K562 (cell line): ENCODE measurements at regions not wholly inside any gene's neighbourhood (a gene's known extent, or its start where the extent isn't known, plus 50 kb on each side); places are given as distances from the start of the nearest gene placed in this dataset.

ENCODE experiments used
- ATAC-seq: fragments of 200-7000 bp; cut with Tn5 transposase; 3 replicates; pipeline ENCODE4 v1.9.1; 2020; ENCODE audit warnings: moderate library complexity
- BruUV-seq: library from RNA; stranded (reverse); fragments of 400-500 nt; replicated peaks from 2 replicates; lab custom pipeline; 2021; lab: Mats Ljungman, UMichigan
- CTCF ChIA-PET: fragments of 300-600 bp; formaldehyde crosslinking; extraction: SDS; loops from one replicate; lab custom pipeline; 2021; ENCODE audit warnings: low intra/inter-chr PET ratio; lab: Yijun Ruan, JAX
- POLR2A ChIA-PET: fragments of 300-600, 350-650 bp; sonication (Branson Sonifier 250); formaldehyde crosslinking; extraction: SDS; loops from one replicate; lab custom pipeline; 2021; ENCODE audit warnings: antibody characterized with exemption, inconsistent platforms; lab: Yijun Ruan, JAX
- DNase-seq, 4 experiments: peaks; one replicate each; pipeline versions ENCODE4 v3.0.0 to v3.0.0-alpha.2; 2011 to 2018; ENCODE audit warnings: low spot score in 3 of 4, mixed read lengths in 3 of 4; ENCODE audit errors: extremely low read depth in 1 of 4
- FAIRE-seq: peaks from 2 replicates; lab custom pipeline; 2011; peaks lifted over from hg19 to GRCh38; lab: Jason Lieb, UNC
- H2AFZ ChIP-seq: 2 replicates; pipeline ENCODE4 v1.6.0; 2011; ENCODE audit warnings: low read depth, low read length, control low read depth, inconsistent platforms
- H3K27ac ChIP-seq: fragments of 200-600 bp; 3 replicates; pipeline ENCODE4 v1.8.0; 2011; ENCODE audit warnings: low read depth, mild to moderate bottlenecking, control low read depth, inconsistent platforms, low read length, moderate library complexity, mixed read lengths; ENCODE audit errors: extremely low read depth
- H3K27me3 ChIP-seq, 2 experiments: fragments of 300-600 bp in 1 of 2; 2 replicates in 1 of 2; 3 replicates in 1 of 2; pipeline versions ENCODE4 v1.6.0 to v1.8.0; 2011; ENCODE audit warnings: inconsistent platforms in 2 of 2, low read length in 2 of 2, mild to moderate bottlenecking in 1 of 2, mixed read lengths in 1 of 2, moderate library complexity in 1 of 2; ENCODE audit not compliant: control insufficient read depth in 2 of 2, insufficient read depth in 2 of 2
- H3K36me3 ChIP-seq: fragments of 300-600 bp; 3 replicates; pipeline ENCODE4 v1.8.0; 2011; ENCODE audit warnings: mild to moderate bottlenecking, low read length, inconsistent platforms; ENCODE audit not compliant: control insufficient read depth, insufficient read depth
- H3K4me1 ChIP-seq, 2 experiments: fragments of 200-600 bp in 1 of 2; replicated peaks in 1 of 2; 2 replicates in 1 of 2; 3 replicates in 1 of 2; pipeline versions ENCODE4 v1.5.1 to v1.8.0; 2011; ENCODE audit warnings: inconsistent platforms in 2 of 2, low read length in 2 of 2, mild to moderate bottlenecking in 1 of 2, mixed read lengths in 1 of 2, moderate library complexity in 1 of 2; ENCODE audit not compliant: control insufficient read depth in 2 of 2, insufficient read depth in 2 of 2
- H3K4me2 ChIP-seq: 2 replicates; pipeline ENCODE4 v1.6.1; 2011; ENCODE audit warnings: low read length, control low read depth, inconsistent platforms, mixed read lengths; ENCODE audit not compliant: insufficient read depth
- H3K4me3 ChIP-seq: fragments of 200-600 bp; sonication (generic), shearing (Covaris generic); 2 replicates; pipeline ENCODE4 v1.5.1; 2016; ENCODE audit warnings: control low read depth, inconsistent platforms
- H3K79me2 ChIP-seq: fragments of 200-600 bp; 3 replicates; pipeline ENCODE4 v1.8.0; 2011; ENCODE audit warnings: low read length, inconsistent platforms; ENCODE audit not compliant: control insufficient read depth, insufficient read depth
- H3K9ac ChIP-seq, 2 experiments: 2 replicates each; pipeline versions ENCODE4 v1.6.0 to v1.6.1; 2011; ENCODE audit warnings: low read depth in 2 of 2, low read length in 2 of 2, control low read depth in 1 of 2, inconsistent platforms in 1 of 2, mild to moderate bottlenecking in 1 of 2, mixed read lengths in 1 of 2; ENCODE audit not compliant: insufficient read depth in 1 of 2
- H3K9me1 ChIP-seq: one replicate; pipeline ENCODE4 v1.6.0; 2011; ENCODE audit warnings: inconsistent platforms, mild to moderate bottlenecking, low read length, moderate library complexity; ENCODE audit not compliant: control insufficient read depth, insufficient read depth
- H3K9me3 ChIP-seq: replicated peaks from 2 replicates; pipeline ENCODE4 v1.5.1; 2011; ENCODE audit warnings: low read depth, low read length, inconsistent platforms; ENCODE audit not compliant: control insufficient read depth, insufficient read depth
- H4K20me1 ChIP-seq: replicated peaks from 2 replicates; pipeline ENCODE4 v1.6.1; 2011; ENCODE audit warnings: low read length, inconsistent platforms, mixed read lengths; ENCODE audit not compliant: control insufficient read depth, insufficient read depth
- FIP1L1 ChIP-seq: fragments of 200-400 bp; formaldehyde crosslinking; IDR thresholded peaks from 2 replicates; pipeline ENCODE4 v1.6.1; 2018; ENCODE audit warnings: mild to moderate bottlenecking, low read depth, low read length; ENCODE audit not compliant: poor library complexity, severe bottlenecking
- FOSL1 ChIP-seq: fragments of 200-800 bp; sonication (Bioruptor generic); conservative IDR thresholded peaks from 2 replicates; pipeline ENCODE4 v1.6.1; 2016; ENCODE audit warnings: missing genetic modification characterization, missing compliant biosample characterization
- HNRNPUL1 ChIP-seq: fragments of 200-400 bp; formaldehyde crosslinking; IDR thresholded peaks from 2 replicates; pipeline ENCODE4 v1.6.1; 2017; ENCODE audit warnings: low read length
- HSF4 ChIP-seq: fragments of 250-450 bp; sonication (Bioruptor Pico); IDR thresholded peaks from 2 replicates; pipeline ENCODE4 v2.1.2; 2022; ENCODE audit warnings: mild to moderate bottlenecking, moderate library complexity, borderline replicate concordance
- NELFE ChIP-seq: IDR thresholded peaks from 2 replicates; pipeline ENCODE4 v1.6.1; 2011; ENCODE audit warnings: mild to moderate bottlenecking; ENCODE audit not compliant: insufficient read depth, insufficient read length
- PHB2 ChIP-seq: fragments of 450-650 bp; IDR thresholded peaks from 2 replicates; pipeline ENCODE4 v1.6.1; 2017; ENCODE audit warnings: low read depth
- PHTF2 ChIP-seq: fragments of 250-450 bp; sonication (Bioruptor Pico); IDR thresholded peaks from 2 replicates; pipeline ENCODE4 v1.5.0; 2021; ENCODE audit warnings: mild to moderate bottlenecking
- PRPF4 ChIP-seq: fragments of 200-400 bp; formaldehyde crosslinking; IDR thresholded peaks from one replicate; pipeline ENCODE4 v1.6.1; 2017; ENCODE audit warnings: low read length, low read depth, mild to moderate bottlenecking; ENCODE audit not compliant: insufficient read depth, poor library complexity, severe bottlenecking
- RFX1 ChIP-seq: fragments of 450-650 bp; IDR thresholded peaks from 2 replicates; pipeline ENCODE4 v1.6.1; 2016; ENCODE audit warnings: mild to moderate bottlenecking, moderate library complexity
- SAFB2 ChIP-seq: fragments of 200-400 bp; formaldehyde crosslinking; IDR thresholded peaks from 2 replicates; pipeline ENCODE4 v1.6.1; 2018; ENCODE audit warnings: borderline replicate concordance, low read length, low read depth, moderate library complexity; ENCODE audit not compliant: severe bottlenecking
- SIN3A ChIP-seq, 2 experiments: fragments of 150-350 bp in 1 of 2; IDR thresholded peaks; 2 replicates each; pipeline ENCODE4 v1.6.1; 2011 to 2016; ENCODE audit warnings: borderline replicate concordance in 2 of 2, low read depth in 2 of 2, low read length in 2 of 2, mild to moderate bottlenecking in 2 of 2, moderate library complexity in 2 of 2; ENCODE audit not compliant: control insufficient read depth in 1 of 2
- TAL1 ChIP-seq: fragments of 450-650 bp; IDR thresholded peaks from 2 replicates; pipeline ENCODE4 v1.6.1; 2016; ENCODE audit warnings: mild to moderate bottlenecking
- ZNF274 ChIP-seq: IDR thresholded peaks from 2 replicates; pipeline ENCODE4 v1.6.1; 2011; ENCODE audit warnings: low read depth, mild to moderate bottlenecking, low read length, moderate library complexity, borderline replicate concordance
- ZNF551 ChIP-seq: fragments of 250-450 bp; sonication (Bioruptor Pico); IDR thresholded peaks from 2 replicates; pipeline ENCODE4 v1.5.0; 2021; ENCODE audit warnings: mild to moderate bottlenecking, moderate library complexity
- ZNF764 ChIP-seq: fragments of 250-450 bp; sonication (Bioruptor Pico); IDR thresholded peaks from 2 replicates; pipeline ENCODE4 v1.4.0; 2020; ENCODE audit warnings: low read depth, mild to moderate bottlenecking, moderate library complexity
- WGBS: fragments of 100-300 bp; shearing (Covaris generic); methylation state at CpG from one replicate; pipeline ENCODE4 v1.1.6; 2016; ENCODE audit warnings: low coverage, mixed read lengths; ENCODE audit not compliant: insufficient coverage; ENCODE audit errors: missing lambda C conversion rate; 5-methylcytosine and 5-hydroxymethylcytosine counted together
- in situ Hi-C: fragments of 300-500 bp; cut with MboI; formaldehyde crosslinking; loops from 4 replicates; pipeline ENCODE4 v1.15.0; 2018; ENCODE audit warnings: inconsistent platforms, mixed read lengths
- intact Hi-C: fragments of 100-400 bp; cut with micrococcal nuclease; formaldehyde crosslinking; loops from 2 replicates; pipeline ENCODE4 v1.14.2; 2022
- TF ChIP-seq, protein P1 (sequence below): sonication (generic); formaldehyde crosslinking; IDR thresholded peaks from 2 replicates; pipeline ENCODE4 v1.8.0; 2023; ENCODE audit warnings: mild to moderate bottlenecking, missing genetic modification reagents
- TF ChIP-seq, protein P2 (sequence below): sonication (generic); formaldehyde crosslinking; IDR thresholded peaks from 2 replicates; pipeline ENCODE4 v1.8.1; 2023; ENCODE audit warnings: mild to moderate bottlenecking, missing genetic modification reagents

DNA sequence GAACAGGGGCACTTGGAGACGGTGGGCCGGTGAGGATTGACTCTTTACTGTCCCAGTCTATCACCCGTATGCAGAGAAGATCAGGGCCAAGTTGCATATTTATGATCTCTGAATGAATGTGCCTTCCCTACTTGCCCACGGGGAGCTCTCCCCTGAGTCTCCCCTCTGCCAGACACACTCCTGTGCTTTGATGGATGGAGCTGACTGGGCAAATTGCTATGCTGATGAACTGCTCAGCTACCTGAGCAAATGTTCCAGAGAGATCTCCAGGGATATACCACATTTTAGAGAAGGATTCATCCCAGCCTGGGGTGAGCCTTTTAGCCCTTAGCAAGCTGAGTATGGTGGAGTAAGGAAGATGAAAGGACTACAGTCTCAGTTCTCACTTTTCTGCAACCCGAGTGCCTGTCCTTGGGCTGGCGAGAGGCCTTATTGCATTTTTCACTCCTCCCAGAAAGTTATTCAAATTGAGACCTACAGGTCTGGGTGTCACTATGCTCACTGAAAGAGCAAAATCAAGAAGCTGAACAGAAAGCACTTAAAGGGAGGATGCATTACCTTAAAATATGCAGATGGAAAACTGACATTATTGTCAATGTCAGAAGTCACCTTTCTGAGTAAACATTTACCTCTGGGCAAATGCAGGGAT, 526.7 kb upstream of the WWC1 start (continued):
- TF ChIP-seq SIN3A (IDR thresholded peaks at IDR 0.05; ENCODE audit: borderline replicate concordance in 2 of 2, control insufficient read depth in 1 of 2, low read depth in 2 of 2, low read length in 2 of 2) (no peak), HSF4 (CRISPR knock-in tag) (no peak)
- TF ChIP-seq, protein P1, sequence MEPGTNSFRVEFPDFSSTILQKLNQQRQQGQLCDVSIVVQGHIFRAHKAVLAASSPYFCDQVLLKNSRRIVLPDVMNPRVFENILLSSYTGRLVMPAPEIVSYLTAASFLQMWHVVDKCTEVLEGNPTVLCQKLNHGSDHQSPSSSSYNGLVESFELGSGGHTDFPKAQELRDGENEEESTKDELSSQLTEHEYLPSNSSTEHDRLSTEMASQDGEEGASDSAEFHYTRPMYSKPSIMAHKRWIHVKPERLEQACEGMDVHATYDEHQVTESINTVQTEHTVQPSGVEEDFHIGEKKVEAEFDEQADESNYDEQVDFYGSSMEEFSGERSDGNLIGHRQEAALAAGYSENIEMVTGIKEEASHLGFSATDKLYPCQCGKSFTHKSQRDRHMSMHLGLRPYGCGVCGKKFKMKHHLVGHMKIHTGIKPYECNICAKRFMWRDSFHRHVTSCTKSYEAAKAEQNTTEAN (CRISPR knock-in tag), result no peak

DNA sequence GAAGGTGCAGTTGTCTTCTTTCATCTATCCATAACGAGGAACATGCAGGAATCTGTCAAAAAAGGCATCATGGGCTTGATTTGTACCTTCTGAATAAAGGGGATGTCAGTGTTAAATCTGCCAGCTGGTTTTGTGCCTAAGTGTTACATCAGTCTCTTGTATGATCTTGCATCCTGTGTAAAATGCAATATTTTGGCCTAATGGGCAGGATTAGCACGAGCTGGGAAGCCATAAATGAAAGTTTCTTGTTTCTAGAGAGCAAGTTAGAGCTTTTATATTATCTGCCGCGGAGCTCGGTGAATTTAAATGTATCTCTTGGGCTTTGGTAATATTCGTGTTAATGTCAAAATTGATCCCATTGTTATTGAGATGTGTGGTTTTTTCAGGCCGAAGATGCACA, 526.1 kb upstream of the WWC1 start:
- Histone ChIP-seq H3K4me3 (no peak overlapping the region), H3K79me2 (no peaks in the 10 kb centered on the region), H3K9me3 (no peaks in the 10 kb centered on the region; the same call in 1 of the 2 replicates), H3K4me1 (no peaks in the 10 kb centered on the region), H3K9me1 (no peaks in the 10 kb centered on the region), H3K36me3 (no peaks in the 10 kb centered on the region), H3K27me3 (no peaks in the 10 kb centered on the region), H2AFZ (no peak overlapping the region), H3K27ac (no peak overlapping the region), H3K9ac (no peak overlapping the region), H3K4me2 (no peak overlapping the region), H4K20me1 (no peaks in the 10 kb centered on the region)
- DNase-seq (no peak), ATAC-seq (no peak), FAIRE-seq (no peak)
- ChIA-PET CTCF (no interaction called here), POLR2A (no interaction called here)
- BruUV-seq, result no TSS peak
- intact Hi-C loops (no loop called here), in situ Hi-C loops (no loop called here)
- WGBS, result 8% methylated on average over 7 of the region's 7 CpGs
- TF ChIP-seq SAFB2 (no peak), FOSL1 (tag) (no peak), FIP1L1 (no peak), HNRNPUL1 (no peak), RFX1 (no peak), PHB2 (no peak), PRPF4 (no peak), PHTF2 (CRISPR knock-in tag) (no peak), ZNF551 (CRISPR knock-in tag) (no peak), ZNF274 (no peak), ZNF764 (CRISPR knock-in tag) (no peak), NELFE (no peak), TAL1 (no peak)
- TF ChIP-seq, protein P2, sequence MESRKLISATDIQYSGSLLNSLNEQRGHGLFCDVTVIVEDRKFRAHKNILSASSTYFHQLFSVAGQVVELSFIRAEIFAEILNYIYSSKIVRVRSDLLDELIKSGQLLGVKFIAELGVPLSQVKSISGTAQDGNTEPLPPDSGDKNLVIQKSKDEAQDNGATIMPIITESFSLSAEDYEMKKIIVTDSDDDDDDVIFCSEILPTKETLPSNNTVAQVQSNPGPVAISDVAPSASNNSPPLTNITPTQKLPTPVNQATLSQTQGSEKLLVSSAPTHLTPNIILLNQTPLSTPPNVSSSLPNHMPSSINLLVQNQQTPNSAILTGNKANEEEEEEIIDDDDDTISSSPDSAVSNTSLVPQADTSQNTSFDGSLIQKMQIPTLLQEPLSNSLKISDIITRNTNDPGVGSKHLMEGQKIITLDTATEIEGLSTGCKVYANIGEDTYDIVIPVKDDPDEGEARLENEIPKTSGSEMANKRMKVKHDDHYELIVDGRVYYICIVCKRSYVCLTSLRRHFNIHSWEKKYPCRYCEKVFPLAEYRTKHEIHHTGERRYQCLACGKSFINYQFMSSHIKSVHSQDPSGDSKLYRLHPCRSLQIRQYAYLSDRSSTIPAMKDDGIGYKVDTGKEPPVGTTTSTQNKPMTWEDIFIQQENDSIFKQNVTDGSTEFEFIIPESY (CRISPR knock-in tag), result no peak
